Neural crest cell (in vitro differentiated cells): ENCODE measurements at regions not wholly inside any gene's neighbourhood (a gene's known extent, or its start where the extent isn't known, plus 50 kb on each side); places are given as distances from the start of the nearest gene placed in this dataset.
"Not testable (repeated sequence)": the region's sequence is repeated elsewhere in the genome, so short reads cannot be mapped to it uniquely, and the experiment has no call there.

ENCODE experiments used
- DNase-seq: peaks from one replicate; pipeline ENCODE4 v3.0.0; 2021; ENCODE audit warnings: low read depth, mixed read lengths, low spot score
- H3K27ac Mint-ChIP-seq: one replicate; pipeline ENCODE4 v1.8.0; 2021; ENCODE audit warnings: mild to moderate bottlenecking, mixed read lengths; ENCODE audit not compliant: unreplicated experiment
- H3K27me3 Mint-ChIP-seq: 2 replicates; pipeline ENCODE4 v1.8.0; 2021; ENCODE audit warnings: low read depth, mild to moderate bottlenecking, mixed read lengths
- H3K36me3 Mint-ChIP-seq: 2 replicates; pipeline ENCODE4 v1.8.0; 2021; ENCODE audit warnings: low read depth, mild to moderate bottlenecking, mixed read lengths
- H3K4me1 Mint-ChIP-seq: 2 replicates; pipeline ENCODE4 v1.8.0; 2021; ENCODE audit warnings: mixed read lengths
- H3K4me3 Mint-ChIP-seq: one replicate; pipeline ENCODE4 v1.8.0; 2021; ENCODE audit warnings: mild to moderate bottlenecking, mixed read lengths
- H3K9me3 Mint-ChIP-seq: 2 replicates; pipeline ENCODE4 v1.8.0; 2021; ENCODE audit warnings: mixed read lengths
- TF ChIP-seq, protein P1 (sequence below): fragments of 200-600 bp; sonication (generic); conservative IDR thresholded peaks from 2 replicates; pipeline ENCODE4 v1.5.0; 2021; ENCODE audit warnings: antibody characterized with exemption, mild to moderate bottlenecking

DNA sequence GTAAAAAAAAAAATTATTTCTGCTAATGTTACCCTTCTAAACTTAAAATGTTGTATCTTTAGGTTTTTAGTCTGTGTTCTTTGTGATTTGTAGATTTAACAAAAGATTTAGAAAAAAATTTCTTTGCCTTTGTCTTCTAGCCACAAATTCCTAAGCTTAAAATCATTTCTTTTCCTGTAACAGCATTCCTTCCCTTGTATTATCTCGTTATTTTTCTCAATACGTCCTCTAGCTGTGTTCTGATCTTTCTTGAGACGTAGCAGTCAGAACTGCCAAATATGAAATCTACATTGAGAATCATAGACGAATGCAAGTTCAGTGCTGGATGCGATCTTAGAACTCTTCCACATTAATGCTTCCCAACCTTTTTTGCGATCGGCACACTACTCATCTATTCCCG, 283.1 kb downstream of the UTRN start:
- TF ChIP-seq, protein P1, sequence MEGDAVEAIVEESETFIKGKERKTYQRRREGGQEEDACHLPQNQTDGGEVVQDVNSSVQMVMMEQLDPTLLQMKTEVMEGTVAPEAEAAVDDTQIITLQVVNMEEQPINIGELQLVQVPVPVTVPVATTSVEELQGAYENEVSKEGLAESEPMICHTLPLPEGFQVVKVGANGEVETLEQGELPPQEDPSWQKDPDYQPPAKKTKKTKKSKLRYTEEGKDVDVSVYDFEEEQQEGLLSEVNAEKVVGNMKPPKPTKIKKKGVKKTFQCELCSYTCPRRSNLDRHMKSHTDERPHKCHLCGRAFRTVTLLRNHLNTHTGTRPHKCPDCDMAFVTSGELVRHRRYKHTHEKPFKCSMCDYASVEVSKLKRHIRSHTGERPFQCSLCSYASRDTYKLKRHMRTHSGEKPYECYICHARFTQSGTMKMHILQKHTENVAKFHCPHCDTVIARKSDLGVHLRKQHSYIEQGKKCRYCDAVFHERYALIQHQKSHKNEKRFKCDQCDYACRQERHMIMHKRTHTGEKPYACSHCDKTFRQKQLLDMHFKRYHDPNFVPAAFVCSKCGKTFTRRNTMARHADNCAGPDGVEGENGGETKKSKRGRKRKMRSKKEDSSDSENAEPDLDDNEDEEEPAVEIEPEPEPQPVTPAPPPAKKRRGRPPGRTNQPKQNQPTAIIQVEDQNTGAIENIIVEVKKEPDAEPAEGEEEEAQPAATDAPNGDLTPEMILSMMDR = no peak
- no peaks in the 10 kb centered on the region for H3K9me3 Mint-ChIP-seq
- no peaks in the 10 kb centered on the region for H3K4me1 Mint-ChIP-seq
- no peak overlapping the region for H3K4me3 Mint-ChIP-seq
- no peak overlapping the region for H3K27ac Mint-ChIP-seq
- no peaks in the 10 kb centered on the region for H3K27me3 Mint-ChIP-seq
- DNase-seq = no peak
- peaks cover 5% of the 10 kb centered on the region for H3K36me3 Mint-ChIP-seq

DNA sequence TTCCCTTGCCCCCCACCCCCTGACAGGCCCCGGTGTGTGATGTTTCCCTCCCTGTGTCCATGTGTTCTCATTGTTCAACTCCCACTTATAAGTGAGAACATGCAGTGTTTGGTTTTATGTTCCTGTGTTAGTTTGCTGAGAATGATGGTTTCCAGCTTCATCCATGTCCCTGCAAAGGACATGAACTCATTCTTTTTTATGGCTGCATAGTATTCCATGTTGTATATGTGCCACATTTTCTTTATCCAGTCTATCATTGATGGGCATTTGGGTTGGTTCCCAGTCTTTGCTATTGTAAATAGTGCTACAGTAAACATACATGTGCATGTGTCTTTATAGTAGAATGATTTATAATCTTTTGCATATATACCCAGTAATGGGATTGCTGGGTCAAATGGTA, 287.4 kb downstream of the UTRN start:
- not testable (repeated sequence) for H3K4me1 Mint-ChIP-seq, H3K4me3 Mint-ChIP-seq, DNase-seq, H3K27ac Mint-ChIP-seq, H3K27me3 Mint-ChIP-seq, H3K36me3 Mint-ChIP-seq, H3K9me3 Mint-ChIP-seq

DNA sequence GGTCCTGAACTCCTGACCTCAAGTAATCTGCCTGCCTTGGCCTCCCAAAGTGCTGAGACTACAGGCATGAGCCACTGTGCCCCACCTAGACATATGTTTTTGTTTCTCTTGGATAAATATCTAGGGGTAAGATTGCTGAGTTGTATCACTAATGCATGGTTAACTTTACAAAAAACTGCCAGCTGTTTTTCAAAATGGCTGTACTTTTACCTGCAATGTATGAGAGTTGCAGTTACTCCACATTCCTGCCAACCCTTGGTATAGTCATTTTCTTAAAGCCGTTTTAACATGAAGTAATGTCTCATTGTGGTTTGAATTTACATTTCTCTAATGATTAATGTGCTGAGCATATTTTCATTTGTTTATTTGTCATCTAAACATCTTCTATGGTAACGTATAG, 289.7 kb downstream of the UTRN start:
- Mint-ChIP-seq H3K9me3 (no peaks in the 10 kb centered on the region), H3K4me3 (no peak overlapping the region), H3K36me3 (peaks cover 11% of the 10 kb centered on the region), H3K27ac (no peak overlapping the region), H3K27me3 (no peaks in the 10 kb centered on the region), H3K4me1 (no peaks in the 10 kb centered on the region)
- no peak for DNase-seq
- TF ChIP-seq, protein P1 = no peak

DNA sequence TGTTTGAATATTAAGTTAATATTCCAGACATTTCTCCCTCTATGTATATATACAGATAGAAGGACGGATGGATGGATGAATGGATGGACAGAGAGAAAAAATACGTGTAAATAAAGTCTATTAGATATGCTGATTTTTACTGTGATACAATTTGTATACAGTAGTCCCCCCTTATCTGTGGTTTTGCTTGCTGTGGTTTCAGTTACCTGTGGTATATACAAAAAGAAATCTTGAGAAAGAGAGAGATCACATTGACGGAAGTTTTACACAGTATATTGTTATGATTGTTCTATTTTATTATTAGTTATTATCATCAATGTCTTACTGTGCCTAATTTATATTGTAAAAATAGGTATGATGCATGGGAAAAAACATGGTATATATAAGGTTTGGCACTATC, 290.2 kb downstream of the UTRN start:
- Mint-ChIP-seq H3K4me1 (no peaks in the 10 kb centered on the region), H3K27me3 (no peaks in the 10 kb centered on the region), H3K4me3 (no peak overlapping the region), H3K9me3 (no peaks in the 10 kb centered on the region), H3K36me3 (peaks cover 8% of the 10 kb centered on the region), H3K27ac (no peak overlapping the region)
- no peak for DNase-seq
- TF ChIP-seq, protein P1 = no peak

DNA sequence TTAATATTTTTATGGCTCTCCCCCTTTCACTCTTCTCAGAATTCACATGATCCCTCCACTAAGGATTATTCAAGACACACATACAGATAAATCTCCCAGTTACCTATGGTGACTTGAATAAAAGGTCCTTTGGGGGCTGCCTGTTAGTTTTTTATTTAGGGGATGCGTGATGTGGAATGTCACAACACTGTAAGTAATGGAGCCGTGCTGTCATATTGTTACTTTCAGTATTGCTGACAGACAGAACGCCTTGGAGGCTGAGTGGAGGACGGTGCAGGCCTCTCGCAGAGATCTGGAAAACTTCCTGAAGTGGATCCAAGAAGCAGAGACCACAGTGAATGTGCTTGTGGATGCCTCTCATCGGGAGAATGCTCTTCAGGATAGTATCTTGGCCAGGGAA, 291.7 kb downstream of the UTRN start:
- no peaks in the 10 kb centered on the region for H3K9me3 Mint-ChIP-seq
- peaks cover 1% of the 10 kb centered on the region for H3K4me1 Mint-ChIP-seq
- no peak for DNase-seq
- no peak overlapping the region for H3K4me3 Mint-ChIP-seq
- TF ChIP-seq, protein P1 = no peak
- H3K36me3 Mint-ChIP-seq = peaks cover 8% of the 10 kb centered on the region
- H3K27ac Mint-ChIP-seq = peak overlapping the region; percentile 50
- no peaks in the 10 kb centered on the region for H3K27me3 Mint-ChIP-seq

DNA sequence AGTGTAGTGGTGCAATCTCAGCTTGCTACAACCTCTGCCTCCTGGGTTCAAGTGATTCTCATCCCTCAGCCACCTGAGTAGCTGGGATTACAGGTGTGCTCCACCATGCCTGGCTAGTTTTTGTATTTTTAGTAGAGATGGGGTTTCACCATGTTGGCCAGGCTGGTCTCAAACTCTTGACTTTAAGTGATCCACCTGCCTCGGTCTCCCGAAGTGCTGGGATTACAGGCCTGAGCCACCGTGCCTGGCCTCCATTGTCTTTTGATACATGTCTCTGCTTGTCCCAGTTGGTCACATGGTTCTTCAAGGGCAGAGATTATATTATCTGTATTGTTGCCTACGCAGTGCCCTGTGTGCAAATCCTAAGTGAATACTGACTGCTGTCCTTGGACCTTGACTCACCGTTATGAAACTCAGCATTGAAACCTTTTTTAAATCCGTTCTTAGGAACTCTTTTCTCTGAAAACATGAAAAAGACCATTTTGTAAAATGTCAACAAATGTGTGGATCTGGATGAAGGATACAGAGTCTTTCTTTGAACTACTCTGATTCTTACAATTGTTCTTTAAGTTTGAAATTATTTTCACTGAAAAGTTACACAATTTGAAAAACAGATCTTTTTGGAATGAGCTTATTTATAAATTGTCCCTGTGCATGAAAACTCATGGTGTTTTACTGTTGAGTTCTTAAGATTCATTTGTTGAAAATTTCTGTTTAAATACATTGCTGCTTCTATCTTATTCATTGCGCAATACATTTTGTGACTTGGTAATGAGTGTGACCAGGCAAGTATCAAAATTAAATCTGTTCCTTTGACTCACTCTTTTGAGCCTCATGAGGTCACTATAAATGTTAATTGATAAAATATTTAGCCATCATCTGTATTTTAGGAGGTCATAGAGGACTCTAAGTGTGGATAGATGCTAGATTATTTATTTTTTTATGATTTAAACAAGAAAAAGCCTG, 293.5 kb downstream of the UTRN start:
- Mint-ChIP-seq H3K27ac (no peak overlapping the region), H3K27me3 (no peaks in the 10 kb centered on the region), H3K4me1 (peaks cover 17% of the 10 kb centered on the region), H3K36me3 (peaks cover 8% of the 10 kb centered on the region), H3K4me3 (no peak overlapping the region), H3K9me3 (no peaks in the 10 kb centered on the region)
- DNase-seq = no peak
- TF ChIP-seq, protein P1 = no peak
